ENCODE measurements at regions not wholly inside any gene's neighbourhood (a gene's known extent, or its start where the extent isn't known, plus 50 kb on each side); places are given as distances from the start of the nearest gene placed in this dataset.
A peak's percentile ranks its signal among the peaks of the same experiment; 100 is the strongest.

- Histone ChIP-seq H3K36me3 (ENCODE audit: control insufficient read depth, insufficient read depth, low read length) (no peaks in the 10 kb centered on the region), H3K4me3 (ENCODE audit: low read depth, low read length) (no peak overlapping the region), H3K27me3 (ENCODE audit: control insufficient read depth, insufficient read depth, low read length) (no peaks in the 10 kb centered on the region)
- DNase-seq (ENCODE audit: low read depth), result no peak
- FAIRE-seq, result no peak
- TF ChIP-seq CTCF (IDR thresholded peaks at IDR 0.05; ENCODE audit: insufficient read depth, low read length, severe bottlenecking), result no peak
Observed at GRCh38 chr4:173934933-173935620, 348.4 kb downstream of the FBXO8 start.

- FAIRE-seq (no peak), DNase-seq (ENCODE audit: low read depth) (peak; percentile 51)
- H3K4me3 ChIP-seq (ENCODE audit: low read depth, low read length), result no peak overlapping the region
- no peak for TF ChIP-seq CTCF (IDR thresholded peaks at IDR 0.05; ENCODE audit: insufficient read depth, low read length, severe bottlenecking)
- H3K27me3 ChIP-seq (ENCODE audit: control insufficient read depth, insufficient read depth, low read length), result no peaks in the 10 kb centered on the region
- no peaks in the 10 kb centered on the region for H3K36me3 ChIP-seq (ENCODE audit: control insufficient read depth, insufficient read depth, low read length)
Observed at GRCh38 chr4:173934201-173934600, 349.3 kb downstream of the FBXO8 start.

GRCh38 chr4:173932701-173933100 lies 350.8 kb downstream of the FBXO8 start:
- H3K4me3 ChIP-seq (ENCODE audit: low read depth, low read length), result no peak overlapping the region
- no peak for TF ChIP-seq CTCF (IDR thresholded peaks at IDR 0.05; ENCODE audit: insufficient read depth, low read length, severe bottlenecking)
- DNase-seq (ENCODE audit: low read depth) (no peak), FAIRE-seq (no peak)
- H3K27me3 ChIP-seq (ENCODE audit: control insufficient read depth, insufficient read depth, low read length), result no peaks in the 10 kb centered on the region
- H3K36me3 ChIP-seq (ENCODE audit: control insufficient read depth, insufficient read depth, low read length), result no peaks in the 10 kb centered on the region

GRCh38 chr4:173930329-173930967 lies 353.0 kb downstream of the FBXO8 start:
- TF ChIP-seq CTCF (IDR thresholded peaks at IDR 0.05; ENCODE audit: insufficient read depth, low read length, severe bottlenecking), result no peak
- Histone ChIP-seq H3K4me3 (ENCODE audit: low read depth, low read length) (no peak overlapping the region), H3K27me3 (ENCODE audit: control insufficient read depth, insufficient read depth, low read length) (no peaks in the 10 kb centered on the region), H3K36me3 (ENCODE audit: control insufficient read depth, insufficient read depth, low read length) (no peaks in the 10 kb centered on the region)
- DNase-seq (ENCODE audit: low read depth) (no peak), FAIRE-seq (no peak)

- no peak for FAIRE-seq
- H3K36me3 ChIP-seq (ENCODE audit: control insufficient read depth, insufficient read depth, low read length), result no peaks in the 10 kb centered on the region
- no peak for TF ChIP-seq CTCF (IDR thresholded peaks at IDR 0.05; ENCODE audit: insufficient read depth, low read length, severe bottlenecking)
- H3K27me3 ChIP-seq (ENCODE audit: control insufficient read depth, insufficient read depth, low read length), result no peaks in the 10 kb centered on the region
- no peak for DNase-seq (ENCODE audit: low read depth)
- H3K4me3 ChIP-seq (ENCODE audit: low read depth, low read length), result no peak overlapping the region
Observed at GRCh38 chr4:173929921-173930320, 353.5 kb downstream of the FBXO8 start.

All from bronchial epithelial cell (primary cell).